CD14-positive monocyte (primary cell): ENCODE measurements at regions not wholly inside any gene's neighbourhood (a gene's known extent, or its start where the extent isn't known, plus 50 kb on each side); places are given as distances from the start of the nearest gene placed in this dataset.

Experiments
- DNase-seq, 3 donors: peaks; one replicate each; pipeline ENCODE4 v3.0.0-alpha.2; 2011 to 2022
- H2AFZ ChIP-seq: 2 replicates; pipeline ENCODE4 v1.6.0; 2012; ENCODE audit warnings: mild to moderate bottlenecking, low read depth, low read length, inconsistent platforms; ENCODE audit not compliant: insufficient read depth, poor library complexity, severe bottlenecking
- H3K27ac ChIP-seq, 2 donors: 1 replicate in 1 of 2; 2 replicates in 1 of 2; pipeline ENCODE4 v1.5.1; 2012 to 2013; ENCODE audit warnings: low read length in 2 of 2, control low read depth in 1 of 2, inconsistent platforms in 1 of 2, low read depth in 1 of 2, mild to moderate bottlenecking in 1 of 2
- H3K27me3 ChIP-seq, 2 donors: one replicate each; pipeline versions ENCODE4 v1.6.0 to v1.6.1; 2011 to 2013; ENCODE audit warnings: low read length in 2 of 2; ENCODE audit not compliant: control insufficient read depth in 2 of 2, insufficient read depth in 2 of 2
- H3K36me3 ChIP-seq, 2 donors: replicated peaks in 1 of 2; 1 replicate in 1 of 2; 2 replicates in 1 of 2; pipeline versions ENCODE4 v1.5.1 to v1.6.1; 2012 to 2013; ENCODE audit warnings: low read length in 2 of 2, control low read depth in 1 of 2, inconsistent platforms in 1 of 2, mild to moderate bottlenecking in 1 of 2; ENCODE audit not compliant: insufficient read depth in 2 of 2, control insufficient read depth in 1 of 2
- H3K4me1 ChIP-seq, 2 donors: 1 replicate in 1 of 2; 2 replicates in 1 of 2; pipeline versions ENCODE4 v1.5.1 to v1.6.1; 2012 to 2013; ENCODE audit warnings: low read length in 2 of 2, control low read depth in 1 of 2, inconsistent platforms in 1 of 2, mild to moderate bottlenecking in 1 of 2, moderate library complexity in 1 of 2; ENCODE audit not compliant: insufficient read depth in 2 of 2, control insufficient read depth in 1 of 2
- H3K4me2 ChIP-seq: replicated peaks from 2 replicates; pipeline ENCODE3; 2012; ENCODE audit warnings: low read length, moderate library complexity, mild to moderate bottlenecking; ENCODE audit not compliant: poor library complexity, severe bottlenecking; ENCODE audit errors: extremely low read depth
- H3K4me3 ChIP-seq, 3 experiments: fragments of 200-600 bp in 1 of 3; sonication (generic) in 1 of 3; replicated peaks in 1 of 3; 1 replicate in 2 of 3; 2 replicates in 1 of 3; pipeline ENCODE4 v1.5.1; 2011 to 2013; ENCODE audit warnings: low read length in 3 of 3, mild to moderate bottlenecking in 3 of 3, control low read depth in 2 of 3, low read depth in 2 of 3, inconsistent platforms in 1 of 3, moderate library complexity in 1 of 3
- H3K79me2 ChIP-seq: 2 replicates; pipeline ENCODE4 v1.6.0; 2012; ENCODE audit warnings: mild to moderate bottlenecking, control low read depth, inconsistent platforms, low read length, moderate library complexity; ENCODE audit not compliant: insufficient read depth
- H3K9ac ChIP-seq: 2 replicates; pipeline ENCODE4 v1.6.0; 2017; ENCODE audit warnings: low read length, mild to moderate bottlenecking; ENCODE audit not compliant: insufficient read depth, poor library complexity, severe bottlenecking
- H3K9me3 ChIP-seq, 2 donors: replicated peaks in 1 of 2; 1 replicate in 1 of 2; 2 replicates in 1 of 2; pipeline versions ENCODE4 v1.5.1 to v1.6.1; 2012 to 2013; ENCODE audit warnings: low read length in 2 of 2, control low read depth in 1 of 2; ENCODE audit not compliant: control insufficient read depth in 1 of 2, insufficient read depth in 1 of 2
- H4K20me1 ChIP-seq: 2 replicates; pipeline ENCODE4 v1.6.0; 2012; ENCODE audit warnings: mild to moderate bottlenecking, low read length, control low read depth, moderate library complexity; ENCODE audit not compliant: insufficient read depth
- H3K27ac Mint-ChIP-seq, 7 donors: one replicate each; pipeline ENCODE4 v1.8.0; 2020; ENCODE audit warnings: mild to moderate bottlenecking in 7 of 7, mixed read lengths in 7 of 7, moderate library complexity in 6 of 7, inconsistent platforms in 2 of 7
- H3K27me3 Mint-ChIP-seq, 3 donors: one replicate each; pipeline ENCODE4 v1.8.0; 2021 to 2022; ENCODE audit warnings: low read depth in 3 of 3, mild to moderate bottlenecking in 3 of 3, mixed read lengths in 3 of 3, moderate library complexity in 3 of 3, inconsistent platforms in 1 of 3
- H3K36me3 Mint-ChIP-seq, 2 donors: one replicate each; pipeline ENCODE4 v1.8.0; 2020; ENCODE audit warnings: mixed read lengths in 2 of 2, inconsistent platforms in 1 of 2, mild to moderate bottlenecking in 1 of 2
- H3K4me1 Mint-ChIP-seq: one replicate; pipeline ENCODE4 v1.8.0; 2020; ENCODE audit warnings: mild to moderate bottlenecking, mixed read lengths
- H3K4me3 Mint-ChIP-seq, 2 donors: one replicate each; pipeline ENCODE4 v1.8.0; 2020; ENCODE audit warnings: mild to moderate bottlenecking in 2 of 2, mixed read lengths in 2 of 2, moderate library complexity in 1 of 2
- H3K9me3 Mint-ChIP-seq, 7 donors: one replicate each; pipeline ENCODE4 v1.8.0; 2020 to 2022; ENCODE audit warnings: mixed read lengths in 7 of 7, mild to moderate bottlenecking in 6 of 7, moderate library complexity in 6 of 7, inconsistent platforms in 2 of 7
- WGBS: methylation state at CpG from one replicate; pipeline ENCODE4 v1.1.5; 2013; ENCODE audit warnings: missing lambda C conversion rate; ENCODE audit not compliant: insufficient coverage; 5-methylcytosine and 5-hydroxymethylcytosine counted together
- intact Hi-C, 2 donors: fragments of 100-400 bp; cut with micrococcal nuclease; formaldehyde crosslinking; loops; one replicate each; pipeline versions ENCODE4 v1.15.0 to v1.15.1; 2023
- TF ChIP-seq, protein P1 (sequence below): fragments of 200-600 bp; IDR thresholded peaks from one replicate; pipeline ENCODE4 v1.8.0; 2022; ENCODE audit warnings: antibody characterized with exemption, mild to moderate bottlenecking

DNA sequence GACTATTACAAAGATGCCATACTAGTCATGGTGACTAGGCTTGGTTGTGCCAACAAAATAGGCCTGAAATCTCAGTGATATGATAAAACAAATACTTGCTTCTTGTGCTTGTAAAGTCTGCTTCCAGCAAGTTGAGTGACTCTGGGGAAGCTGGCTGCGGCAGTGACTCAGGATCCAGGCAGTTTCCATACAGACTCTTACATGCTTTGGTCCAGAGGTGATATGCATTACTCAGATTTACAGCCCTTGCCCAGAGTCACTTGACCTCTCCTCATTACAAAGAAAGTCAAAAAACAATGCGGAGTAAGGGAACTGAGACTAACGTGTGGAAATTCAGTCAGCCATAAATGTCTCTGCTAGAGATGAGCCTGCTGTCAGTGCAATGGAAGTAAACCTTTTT lies 387.5 kb downstream of the KCNA4 start:
- Mint-ChIP-seq H3K4me3 (no peak overlapping the region), H3K36me3 (no peaks in the 10 kb centered on the region), H3K27ac (no peak overlapping the region), H3K4me1 (no peaks in the 10 kb centered on the region), H3K27me3 (no peaks in the 10 kb centered on the region), H3K9me3 (peaks cover 0 to 4% (median 0%) of the 10 kb centered on the region in 7 donors)
- no peaks in the 10 kb centered on the region for H3K79me2 ChIP-seq
- TF ChIP-seq, protein P1, sequence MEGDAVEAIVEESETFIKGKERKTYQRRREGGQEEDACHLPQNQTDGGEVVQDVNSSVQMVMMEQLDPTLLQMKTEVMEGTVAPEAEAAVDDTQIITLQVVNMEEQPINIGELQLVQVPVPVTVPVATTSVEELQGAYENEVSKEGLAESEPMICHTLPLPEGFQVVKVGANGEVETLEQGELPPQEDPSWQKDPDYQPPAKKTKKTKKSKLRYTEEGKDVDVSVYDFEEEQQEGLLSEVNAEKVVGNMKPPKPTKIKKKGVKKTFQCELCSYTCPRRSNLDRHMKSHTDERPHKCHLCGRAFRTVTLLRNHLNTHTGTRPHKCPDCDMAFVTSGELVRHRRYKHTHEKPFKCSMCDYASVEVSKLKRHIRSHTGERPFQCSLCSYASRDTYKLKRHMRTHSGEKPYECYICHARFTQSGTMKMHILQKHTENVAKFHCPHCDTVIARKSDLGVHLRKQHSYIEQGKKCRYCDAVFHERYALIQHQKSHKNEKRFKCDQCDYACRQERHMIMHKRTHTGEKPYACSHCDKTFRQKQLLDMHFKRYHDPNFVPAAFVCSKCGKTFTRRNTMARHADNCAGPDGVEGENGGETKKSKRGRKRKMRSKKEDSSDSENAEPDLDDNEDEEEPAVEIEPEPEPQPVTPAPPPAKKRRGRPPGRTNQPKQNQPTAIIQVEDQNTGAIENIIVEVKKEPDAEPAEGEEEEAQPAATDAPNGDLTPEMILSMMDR: no peak
- no peak for DNase-seq
- H3K36me3 ChIP-seq: no peaks in the 10 kb centered on the region
- H2AFZ ChIP-seq: no peak overlapping the region
- H3K9ac ChIP-seq: no peak overlapping the region
- no peaks in the 10 kb centered on the region for H3K27me3 ChIP-seq
- 94% methylated on average over 2 of the region's 3 CpGs for WGBS
- H4K20me1 ChIP-seq: no peaks in the 10 kb centered on the region
- no peak overlapping the region for H3K4me2 ChIP-seq
- no peaks in the 10 kb centered on the region for H3K4me1 ChIP-seq
- no peaks in the 10 kb centered on the region for H3K9me3 ChIP-seq
- intact Hi-C loops: no loop called here
- no peak overlapping the region for H3K27ac ChIP-seq
- no peak overlapping the region for H3K4me3 ChIP-seq

DNA sequence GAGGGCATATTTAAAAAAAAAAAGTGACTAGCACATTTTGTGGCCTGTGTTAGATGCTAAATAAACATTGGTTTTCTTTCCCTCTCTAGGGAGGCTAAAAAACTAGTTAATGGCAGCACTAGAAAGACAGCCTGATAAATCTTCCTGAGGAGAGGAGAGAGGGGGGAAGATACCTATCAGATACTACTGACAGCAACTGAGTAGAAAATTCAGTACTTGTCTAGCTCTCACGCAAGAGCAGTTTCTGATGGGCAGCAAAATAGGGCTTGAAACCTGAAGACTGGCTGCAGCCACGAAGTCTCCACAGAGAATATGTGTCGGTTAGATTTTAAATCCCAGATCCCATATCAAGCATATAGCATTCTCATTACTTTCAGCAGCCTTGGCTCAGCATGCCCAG lies 388.2 kb downstream of the KCNA4 start:
- H3K4me3 ChIP-seq: no peak overlapping the region
- Mint-ChIP-seq H3K36me3 (no peaks in the 10 kb centered on the region), H3K27ac (no peak overlapping the region), H3K9me3 (peaks cover 0 to 4% (median 0%) of the 10 kb centered on the region in 7 donors), H3K27me3 (peaks cover 0 to 2% (median 0%) of the 10 kb centered on the region in 3 donors), H3K4me3 (no peak overlapping the region), H3K4me1 (no peaks in the 10 kb centered on the region)
- no peaks in the 10 kb centered on the region for H3K27me3 ChIP-seq
- H3K4me1 ChIP-seq: no peaks in the 10 kb centered on the region
- no peak overlapping the region for H3K4me2 ChIP-seq
- 83% methylated on average over 3 of the region's 3 CpGs for WGBS
- intact Hi-C loops: no loop called here
- no peaks in the 10 kb centered on the region for H3K36me3 ChIP-seq
- TF ChIP-seq, protein P1: no peak
- no peak overlapping the region for H2AFZ ChIP-seq
- no peaks in the 10 kb centered on the region for H3K9me3 ChIP-seq
- H3K79me2 ChIP-seq: no peaks in the 10 kb centered on the region
- H4K20me1 ChIP-seq: no peaks in the 10 kb centered on the region
- H3K9ac ChIP-seq: no peak overlapping the region
- no peak for DNase-seq
- H3K27ac ChIP-seq: no peak overlapping the region
